Daoy (cell line): ENCODE measurements at regions not wholly inside any gene's neighbourhood (a gene's known extent, or its start where the extent isn't known, plus 50 kb on each side); places are given as distances from the start of the nearest gene placed in this dataset.

Experiments used
- DNase-seq: peaks from one replicate; pipeline ENCODE4 v3.0.0-alpha.2; 2015; ENCODE audit warnings: low read depth

- DNase-seq = no peak
Observed at GRCh38 chr3:56985460-56985859, 75.0 kb upstream of the SPATA12 start.

GRCh38 chr3:56983427-56983826 lies 77.0 kb upstream of the SPATA12 start:
- DNase-seq = no peak

DNA sequence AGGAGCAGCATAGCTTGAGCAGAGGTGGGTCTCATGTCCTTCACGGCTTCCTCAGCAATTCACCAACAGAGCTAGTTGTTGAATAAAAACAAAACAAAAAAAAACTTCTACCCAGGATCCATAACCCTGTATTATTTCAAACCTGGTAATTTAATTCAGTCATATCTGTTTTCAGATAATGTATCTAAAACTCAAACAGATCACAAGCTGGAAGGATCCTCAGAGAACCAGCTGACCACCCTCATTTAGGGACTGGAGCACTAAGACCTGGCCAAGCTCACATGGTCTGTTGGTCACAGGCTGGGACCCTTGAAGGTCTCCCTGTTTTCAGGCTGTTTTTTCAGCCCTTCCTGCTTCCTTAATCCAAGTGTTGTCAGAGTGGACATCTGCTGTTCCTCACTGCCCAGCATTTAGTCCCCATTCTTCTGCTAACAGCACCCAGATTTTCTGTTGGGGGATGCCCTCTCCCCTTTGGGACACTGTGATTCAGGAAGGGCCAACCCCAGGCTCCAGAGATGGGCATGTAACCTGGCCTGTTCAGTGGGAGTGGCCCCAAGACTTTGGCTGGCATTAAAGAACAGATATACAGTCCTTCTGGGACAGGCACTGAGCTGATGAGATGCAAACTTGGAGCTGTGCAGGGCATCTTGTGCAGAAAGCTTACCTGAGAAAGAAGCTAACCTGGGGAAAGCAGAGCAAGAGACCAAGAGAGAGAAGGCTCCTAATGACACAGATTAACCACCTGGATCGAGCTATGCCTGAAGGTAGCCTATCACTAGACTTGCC lies 78.8 kb upstream of the SPATA12 start:
- no peak for DNase-seq

GRCh38 chr3:56980798-56981390 lies 79.6 kb upstream of the SPATA12 start:
- DNase-seq = peak; percentile 92

DNA sequence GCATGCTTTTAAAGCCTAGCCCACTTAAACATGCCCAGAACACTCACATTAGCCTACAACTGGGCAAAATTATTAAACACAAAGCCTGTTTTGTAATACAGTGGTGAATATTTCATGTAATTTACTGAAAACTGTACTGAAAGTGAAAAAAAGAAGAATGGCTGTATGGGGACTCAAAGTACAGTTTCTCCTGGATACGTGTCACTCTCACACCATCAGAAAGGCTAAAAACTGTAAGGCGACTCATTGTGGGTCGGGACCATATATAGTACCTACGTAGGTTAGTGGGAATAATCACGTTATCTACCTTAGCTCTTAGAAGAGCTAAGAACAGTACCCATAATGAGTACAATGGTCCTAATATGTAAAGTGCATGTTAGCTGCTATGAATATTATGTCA lies 80.2 kb upstream of the SPATA12 start:
- no peak for DNase-seq

DNA sequence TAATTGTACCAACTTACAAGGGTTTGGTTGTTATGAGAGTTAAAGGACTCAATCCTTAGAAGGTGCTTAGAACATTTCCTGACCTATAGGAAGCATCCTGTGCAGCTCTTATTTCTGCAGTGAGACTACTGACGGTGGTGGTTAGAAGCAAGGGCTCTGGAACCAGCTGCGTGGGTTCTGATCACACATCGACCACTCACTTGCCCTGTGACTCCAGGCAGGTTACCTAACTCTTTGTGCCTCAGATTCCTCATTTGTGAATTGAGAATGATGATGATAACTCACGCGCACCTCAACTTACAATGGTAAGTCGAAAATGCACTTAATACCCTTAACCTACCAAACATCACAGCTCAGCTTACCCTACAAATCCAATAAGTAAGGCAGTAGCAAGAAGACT lies 80.7 kb upstream of the SPATA12 start:
- DNase-seq = no peak

DNA sequence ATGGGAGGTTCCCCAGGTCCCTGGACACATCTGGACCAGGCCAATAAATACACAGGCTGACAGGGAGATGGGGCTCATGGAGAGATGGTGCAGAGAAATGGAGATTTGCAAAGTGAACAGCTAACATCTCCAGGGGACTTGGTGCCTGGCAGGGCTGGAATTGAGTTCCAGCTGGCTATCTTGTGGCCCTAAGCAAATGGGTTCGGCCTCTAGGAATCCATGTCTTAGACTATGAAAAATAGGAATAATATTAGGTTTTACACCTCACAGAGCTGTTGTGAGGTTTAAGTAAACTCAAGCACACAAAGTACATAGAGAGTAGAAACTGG lies 82.9 kb upstream of the SPATA12 start:
- no peak for DNase-seq

- DNase-seq = peak; percentile 67
Observed at GRCh38 chr3:56976651-56977560, 83.6 kb upstream of the SPATA12 start.

DNA sequence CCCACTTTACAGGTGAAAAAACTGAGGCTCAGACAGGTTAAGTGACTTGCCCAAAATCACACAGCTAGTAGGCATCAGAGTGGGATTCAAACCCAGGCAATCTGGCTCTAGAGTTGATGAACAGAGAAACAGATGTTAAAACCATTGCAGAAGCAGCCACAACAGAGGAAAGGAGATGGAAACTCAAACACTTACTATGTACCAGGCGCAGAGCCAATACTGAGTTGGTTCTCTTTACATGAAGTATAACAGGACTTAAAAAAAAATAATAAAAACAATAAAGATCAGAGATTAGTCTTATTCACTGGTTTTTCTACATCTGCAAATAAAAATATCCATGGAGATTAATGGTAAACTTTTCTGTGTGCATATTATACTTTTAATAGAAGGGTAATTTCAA lies 84.9 kb upstream of the SPATA12 start:
- no peak for DNase-seq

DNA sequence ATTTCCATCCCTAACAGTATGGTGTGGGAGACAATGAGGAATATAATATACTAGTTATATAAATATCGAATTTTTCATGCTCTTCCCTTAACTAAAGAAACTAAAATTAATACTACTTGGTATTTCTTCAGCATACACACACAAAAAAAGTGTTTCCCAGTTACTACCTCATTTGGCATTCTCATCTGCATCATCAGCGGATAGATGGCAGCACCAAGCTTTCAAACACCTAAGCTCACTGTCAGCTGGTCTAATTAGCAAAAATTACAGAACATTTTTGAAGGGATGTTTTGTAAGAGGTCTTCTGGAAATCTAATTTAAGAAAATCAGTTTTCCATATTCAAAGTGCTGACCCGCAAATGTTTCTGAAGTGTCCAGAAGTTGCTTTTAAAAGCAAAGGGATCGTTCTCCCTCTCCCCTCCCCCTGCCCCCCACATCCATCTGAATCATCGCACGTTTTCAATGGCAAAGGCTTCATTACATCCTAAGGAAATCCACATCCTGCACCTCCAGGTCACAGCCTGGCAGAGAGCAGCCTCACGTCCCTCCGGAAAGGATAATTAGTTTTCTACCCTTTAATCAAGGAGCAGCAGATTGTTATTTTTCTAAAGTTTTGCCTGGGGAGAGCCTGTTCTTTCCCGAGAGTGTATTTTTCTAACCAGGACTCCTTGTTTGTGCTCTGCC lies 86.1 kb upstream of the SPATA12 start:
- peak; percentile 28 for DNase-seq

DNA sequence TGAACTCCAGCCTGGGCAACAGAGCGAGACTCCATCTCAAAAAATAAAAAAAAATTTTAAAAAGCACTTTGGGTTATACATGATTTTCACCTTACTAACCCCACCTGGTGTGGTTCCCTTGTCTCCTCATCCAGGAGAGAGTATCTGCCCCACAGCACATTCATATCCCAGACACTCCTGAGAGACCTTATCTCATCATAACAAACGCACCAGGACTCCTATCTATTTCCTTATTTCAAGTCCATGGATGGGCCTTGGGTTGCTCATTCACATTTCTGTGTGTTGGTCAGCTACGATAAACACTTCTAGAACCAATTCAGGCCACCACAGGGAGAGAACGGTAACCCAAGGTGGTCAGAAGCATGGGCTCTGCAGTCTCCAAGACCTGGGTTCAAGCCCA lies 88.6 kb upstream of the SPATA12 start:
- DNase-seq = no peak

DNA sequence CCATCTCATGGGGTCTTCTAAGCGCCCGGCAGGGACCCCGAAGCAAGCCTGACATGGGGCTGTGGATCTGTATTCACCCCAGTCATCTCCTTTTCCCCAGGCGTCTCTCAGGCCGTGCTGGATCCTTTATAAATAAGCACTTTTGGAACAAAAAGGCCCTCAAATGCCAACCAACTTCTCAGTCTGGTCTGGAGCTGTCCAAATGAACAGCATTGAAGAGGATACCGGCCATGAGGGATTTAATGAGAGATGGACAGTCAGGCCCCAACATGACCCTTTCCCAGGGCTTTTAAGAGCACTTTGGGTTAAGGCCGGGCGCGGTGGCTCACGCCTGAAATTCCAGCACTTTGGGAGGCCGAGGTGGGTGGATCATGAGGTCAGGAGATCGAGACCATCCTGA lies 89.2 kb upstream of the SPATA12 start:
- no peak for DNase-seq

GRCh38 chr3:56970461-56970879 lies 90.0 kb upstream of the SPATA12 start:
- DNase-seq = no peak

- DNase-seq = no peak
Observed at GRCh38 chr3:56969851-56970250, 90.6 kb upstream of the SPATA12 start.

- no peak for DNase-seq
Observed at GRCh38 chr3:56966509-56966908, 94.0 kb upstream of the SPATA12 start.

- DNase-seq = no peak
Observed at GRCh38 chr3:56966104-56966503, 94.4 kb upstream of the SPATA12 start.

- no peak for DNase-seq
Observed at GRCh38 chr3:56962922-56963321, 97.5 kb upstream of the SPATA12 start.

DNA sequence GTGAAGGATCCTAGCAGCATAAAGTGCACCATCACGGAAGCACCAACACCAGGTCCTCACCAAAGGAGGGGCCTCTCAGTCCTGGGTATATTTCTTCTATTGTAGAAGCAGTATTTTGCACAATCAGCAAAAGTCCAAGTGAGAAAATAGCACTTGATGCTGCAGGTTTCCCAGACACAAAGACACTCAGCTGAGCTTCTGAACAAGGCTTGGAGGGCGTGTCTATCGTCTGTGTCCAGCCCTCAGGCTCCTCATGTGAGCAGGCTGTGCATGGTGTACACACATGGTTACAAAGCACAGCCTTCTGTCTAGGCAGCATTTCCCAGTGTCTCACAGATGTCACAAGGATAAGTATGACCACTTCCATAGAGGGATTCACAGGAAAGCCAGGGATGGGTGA lies 98.3 kb upstream of the SPATA12 start:
- no peak for DNase-seq

- DNase-seq = no peak
Observed at GRCh38 chr3:56960234-56960917, 100.1 kb upstream of the SPATA12 start.

GRCh38 chr3:56958879-56959278 lies 101.6 kb upstream of the SPATA12 start:
- DNase-seq = no peak

- no peak for DNase-seq
Observed at GRCh38 chr3:56957522-56957921, 102.9 kb upstream of the SPATA12 start.

GRCh38 chr3:56956906-56957305 lies 103.6 kb upstream of the SPATA12 start:
- no peak for DNase-seq
